Activated T-cell treated with anti-CD3 and anti-CD28 coated beads for 48 hours (primary cell): ENCODE measurements at regions not wholly inside any gene's neighbourhood (a gene's known extent, or its start where the extent isn't known, plus 50 kb on each side); places are given as distances from the start of the nearest gene placed in this dataset.
"Not testable (repeated sequence)": the region's sequence is repeated elsewhere in the genome, so short reads cannot be mapped to it uniquely, and the experiment has no call there.

Source experiments
- DNase-seq: peaks from one replicate; pipeline ENCODE4 v3.0.0-alpha.2; 2020; ENCODE audit warnings: low read depth

DNA sequence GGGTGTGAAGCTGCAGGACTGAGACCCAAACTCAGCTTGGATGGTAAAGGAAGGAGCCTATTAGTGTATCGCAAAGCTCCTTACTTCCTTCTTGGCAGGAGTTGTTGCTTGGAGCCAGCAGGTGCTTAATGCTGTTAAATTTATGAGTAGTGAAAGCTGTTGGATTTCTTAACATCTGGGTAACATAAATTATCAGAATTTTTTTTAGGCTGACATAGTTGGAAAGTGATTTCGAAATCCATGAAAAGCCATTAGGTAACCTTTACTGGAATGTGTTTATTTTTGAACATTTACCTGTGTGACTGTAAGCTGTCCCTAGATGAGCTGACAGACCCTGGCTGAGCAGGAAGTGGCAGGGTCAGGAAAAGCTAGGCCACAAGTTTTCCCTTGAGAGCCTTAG, 470.4 kb upstream of the SLC35B3 start:
- DNase-seq: no peak

DNA sequence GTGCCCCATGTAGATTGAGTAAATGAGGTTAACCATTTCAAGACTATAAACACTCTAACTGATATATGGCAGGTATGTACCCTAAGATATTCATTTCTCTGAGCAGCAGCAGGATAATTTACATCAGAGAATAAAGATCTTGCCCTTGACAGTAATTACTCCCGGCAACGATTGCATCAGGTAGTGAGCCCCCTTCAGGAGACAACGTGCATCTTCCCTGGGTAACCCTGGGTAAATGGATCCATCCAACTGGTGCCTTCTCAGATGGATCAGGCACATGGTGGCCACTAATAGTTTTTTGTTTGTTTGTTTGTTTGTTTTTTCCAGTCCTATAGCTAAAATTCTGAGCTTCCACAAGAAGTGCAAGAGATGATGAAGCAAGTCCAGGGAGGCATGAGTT, 469.4 kb upstream of the SLC35B3 start:
- DNase-seq: no peak

DNA sequence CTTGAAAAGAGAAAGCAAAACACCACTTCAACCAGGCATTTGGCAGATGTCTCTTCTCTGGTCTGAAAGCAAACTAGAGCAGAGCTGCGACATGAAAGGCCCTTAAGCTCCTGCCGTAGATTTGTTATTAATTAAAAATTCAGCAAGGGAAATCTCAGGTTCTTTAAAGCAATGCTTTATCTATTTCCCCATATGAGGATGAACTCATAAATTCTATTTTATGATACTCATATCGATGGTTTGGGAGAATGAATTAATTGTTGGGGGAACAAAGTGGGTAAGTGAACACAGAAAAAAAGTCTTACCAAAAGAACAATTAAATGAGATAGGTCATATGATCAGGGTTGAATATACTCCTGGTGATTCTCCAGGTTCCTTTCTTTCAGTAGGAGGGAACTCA, 464.7 kb upstream of the SLC35B3 start:
- no peak for DNase-seq

DNA sequence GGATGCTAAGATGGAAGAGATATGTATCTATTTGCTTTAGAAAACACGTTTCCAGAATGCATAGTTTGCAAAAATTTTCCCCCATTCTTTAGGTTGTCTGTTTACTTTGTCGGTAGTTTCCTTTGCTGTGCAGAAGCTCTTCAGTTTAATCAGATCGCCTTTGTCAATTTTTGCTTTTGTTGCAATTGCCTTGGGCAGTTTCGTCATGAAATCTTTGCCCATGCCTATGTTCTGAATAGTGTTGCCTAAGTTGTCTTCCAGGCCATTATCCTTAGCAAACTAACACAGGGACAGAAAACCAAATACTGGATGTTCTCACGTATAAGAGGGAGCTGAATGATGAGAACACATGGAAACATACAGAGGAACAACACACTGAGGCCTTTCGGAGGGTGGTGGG, 454.2 kb upstream of the SLC35B3 start:
- DNase-seq: no peak

DNA sequence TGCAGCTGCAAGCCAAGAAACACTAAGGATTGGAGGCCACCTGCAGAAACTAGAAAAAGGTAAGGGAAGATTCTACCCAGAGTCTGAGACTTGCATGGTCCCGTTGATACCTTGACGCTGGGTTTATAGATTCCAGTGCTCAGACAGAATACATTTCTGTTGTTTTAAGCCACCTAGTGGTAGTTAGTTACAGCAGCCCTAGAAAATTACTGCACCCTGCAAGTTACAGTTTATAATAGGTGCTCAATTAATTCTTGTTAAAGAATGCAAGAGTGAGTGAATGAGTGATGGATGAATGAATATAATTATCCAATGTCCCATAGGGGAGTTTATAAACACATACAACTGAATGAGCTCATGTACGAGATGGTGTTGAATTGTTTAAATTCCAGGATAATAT, 453.1 kb upstream of the SLC35B3 start:
- DNase-seq: no peak

DNA sequence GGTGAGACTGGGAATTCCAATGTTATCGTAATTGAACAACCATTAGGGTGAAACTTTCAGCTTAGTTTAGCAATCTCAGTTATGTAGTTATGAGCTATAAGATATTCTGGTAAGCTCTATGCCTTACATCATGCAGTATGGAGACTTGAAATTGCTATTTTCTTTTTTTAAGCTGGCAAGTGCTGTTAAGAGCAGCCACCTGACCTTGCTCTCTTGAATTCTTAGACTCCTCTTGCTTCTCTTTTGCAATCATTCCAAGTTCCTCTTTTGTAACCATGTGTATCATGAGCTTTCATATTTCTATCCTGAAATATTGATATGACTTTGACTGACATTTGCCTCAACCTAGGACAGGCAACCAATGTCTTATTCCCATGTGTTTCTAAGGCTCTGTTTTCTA, 446.3 kb upstream of the SLC35B3 start:
- no peak for DNase-seq

DNA sequence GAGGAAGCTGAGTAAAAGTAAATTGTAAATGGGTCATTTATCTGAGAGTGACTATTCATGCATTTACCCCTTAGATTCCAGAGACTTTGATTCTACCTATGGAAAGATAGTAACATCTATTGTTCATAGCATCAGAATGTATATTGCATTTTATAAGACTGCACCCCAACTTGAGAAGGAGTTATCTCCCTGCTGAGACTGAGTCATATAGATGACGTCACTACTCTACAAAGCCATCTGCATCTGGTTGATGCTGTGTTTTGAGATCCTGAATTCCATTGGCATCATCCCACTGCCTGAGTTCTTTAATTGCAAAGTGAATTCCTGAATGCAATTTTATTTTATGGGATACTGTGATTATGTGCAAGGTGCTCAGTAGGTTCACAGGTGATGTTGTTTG, 444.0 kb upstream of the SLC35B3 start:
- no peak for DNase-seq

DNA sequence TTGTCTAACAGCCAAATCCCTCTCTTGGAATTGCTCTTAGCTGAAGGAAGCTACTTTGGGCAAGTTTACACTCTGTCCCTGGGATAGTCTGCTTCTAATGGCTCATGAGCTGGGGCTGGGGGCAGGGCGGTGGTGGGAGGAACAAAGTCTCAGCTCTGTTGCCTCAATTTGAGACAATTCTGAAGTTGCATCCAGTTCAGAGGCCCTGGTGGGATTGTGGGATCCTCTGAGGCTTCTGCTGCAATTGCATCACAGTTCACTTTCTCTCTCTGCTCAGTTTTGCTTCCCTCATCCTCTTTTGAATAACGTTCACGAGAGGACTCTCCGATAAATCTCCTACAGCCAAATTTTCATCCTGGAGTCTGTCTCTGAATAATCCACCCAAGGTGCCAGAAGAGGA, 440.6 kb upstream of the SLC35B3 start:
- DNase-seq: no peak

DNA sequence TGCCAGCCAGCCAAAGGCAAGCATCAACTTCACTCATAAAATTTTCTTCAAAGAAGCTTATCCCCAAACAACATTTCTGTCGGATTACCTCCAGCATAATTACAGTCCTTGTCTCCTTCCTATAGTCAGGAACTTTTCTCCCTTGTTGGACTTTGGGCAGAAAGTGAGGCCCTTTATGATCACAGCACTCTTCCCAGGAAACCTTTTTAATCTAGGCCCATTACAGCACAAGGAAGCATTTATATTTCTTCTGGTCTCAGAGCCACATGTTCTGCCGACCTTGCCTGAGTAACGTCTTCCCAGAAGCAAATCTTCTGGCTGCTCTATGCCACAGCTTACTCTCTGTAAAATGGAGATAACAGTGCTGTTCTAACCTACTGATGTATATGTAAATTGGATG, 437.2 kb upstream of the SLC35B3 start:
- DNase-seq: no peak

DNA sequence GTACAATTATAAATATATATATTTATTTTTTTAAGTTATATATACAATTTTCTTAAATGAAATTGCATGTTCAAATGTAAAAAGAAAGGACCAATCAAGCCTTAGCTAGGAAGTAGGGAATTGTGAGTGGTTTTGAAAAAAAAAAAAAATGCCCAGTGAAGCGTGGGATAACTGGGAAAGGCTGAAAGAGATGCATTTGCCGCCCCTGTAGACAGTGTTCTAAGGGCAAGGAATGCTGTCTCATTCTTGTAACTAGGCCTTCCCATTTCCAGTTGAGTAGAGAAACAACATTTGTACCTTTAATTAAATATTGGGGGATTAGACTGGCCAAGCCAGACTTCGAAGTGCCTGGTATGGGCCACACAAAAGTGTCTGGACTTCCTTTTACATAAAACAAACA, 430.1 kb upstream of the SLC35B3 start:
- no peak for DNase-seq

DNA sequence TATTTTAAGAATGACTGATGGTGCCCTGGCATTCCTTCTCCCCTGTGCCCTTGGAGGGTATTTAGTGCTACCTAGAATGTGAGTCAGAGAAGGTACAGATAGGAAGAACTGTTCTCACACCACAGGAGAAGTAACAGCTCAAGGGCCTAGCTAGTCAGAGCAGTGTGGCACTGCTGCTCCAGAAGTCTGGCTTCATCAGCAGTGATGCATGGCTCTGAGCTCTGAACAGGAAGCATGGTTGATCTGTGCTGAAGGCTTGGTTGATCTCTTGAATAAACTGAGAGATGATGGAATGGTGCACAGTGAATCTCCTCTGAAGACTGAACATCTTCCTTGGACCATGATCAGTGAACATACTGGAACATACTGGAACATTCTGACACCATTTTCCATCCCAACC, 425.3 kb upstream of the SLC35B3 start:
- no peak for DNase-seq

DNA sequence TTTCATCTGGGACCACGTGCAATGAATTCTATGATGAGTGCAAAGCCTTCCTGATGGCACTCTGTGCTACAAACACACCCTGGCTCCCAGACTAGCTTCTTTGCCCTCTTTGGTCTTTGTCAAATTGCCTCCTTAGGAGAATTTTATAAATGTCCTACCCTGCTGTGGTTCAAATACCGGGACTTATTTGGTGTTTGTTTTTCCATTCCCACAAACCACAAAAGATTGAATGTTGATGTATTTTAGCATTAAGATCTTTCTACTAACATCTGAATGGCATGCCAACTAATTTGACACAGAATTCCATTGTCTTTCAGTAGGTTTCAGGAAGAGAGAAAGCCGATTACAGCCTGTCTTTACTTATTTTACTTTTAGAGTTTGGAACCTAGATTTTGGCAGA, 424.2 kb upstream of the SLC35B3 start:
- DNase-seq: no peak

DNA sequence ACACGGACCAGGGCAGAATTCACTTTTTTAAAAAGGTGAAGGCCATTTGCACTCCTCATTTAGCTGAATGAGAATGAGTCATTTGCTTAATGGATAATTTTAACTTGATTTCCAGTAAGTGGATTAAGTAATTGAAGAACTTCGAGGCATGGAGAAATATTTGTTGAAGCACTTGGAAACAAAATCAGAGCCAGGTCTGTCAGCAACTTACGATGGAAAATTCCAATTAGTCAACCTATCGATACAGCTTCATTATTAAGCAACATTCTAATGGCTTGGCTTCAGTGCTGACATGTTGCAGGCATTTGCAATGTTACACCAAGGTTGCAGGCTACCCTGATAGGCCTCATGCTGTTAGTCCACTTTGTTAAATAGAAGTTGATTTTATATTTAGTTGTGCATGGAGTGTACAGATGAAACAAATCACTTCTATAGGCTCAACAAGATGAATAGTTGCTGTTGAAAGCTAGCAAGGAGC, 423.5 kb upstream of the SLC35B3 start:
- DNase-seq: no peak

DNA sequence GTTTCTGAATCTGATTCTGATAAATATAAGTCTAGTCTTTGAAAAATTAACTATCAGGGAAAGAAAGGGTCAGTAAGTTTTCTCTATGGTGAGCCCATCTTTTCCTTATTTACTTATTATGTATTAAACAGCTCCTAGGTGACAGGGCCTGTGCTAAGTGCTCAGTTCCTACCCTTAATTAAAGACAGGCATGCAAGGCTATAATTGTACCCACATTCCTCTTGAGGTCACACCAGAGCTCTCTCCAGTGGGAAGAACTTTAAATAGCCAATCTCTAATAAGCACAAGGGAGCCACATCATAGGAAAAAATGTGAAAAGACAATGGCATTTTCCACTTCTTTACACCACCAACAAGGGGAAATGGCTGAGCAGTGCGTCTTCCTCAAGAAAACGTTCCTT, 421.8 kb upstream of the SLC35B3 start:
- no peak for DNase-seq

DNA sequence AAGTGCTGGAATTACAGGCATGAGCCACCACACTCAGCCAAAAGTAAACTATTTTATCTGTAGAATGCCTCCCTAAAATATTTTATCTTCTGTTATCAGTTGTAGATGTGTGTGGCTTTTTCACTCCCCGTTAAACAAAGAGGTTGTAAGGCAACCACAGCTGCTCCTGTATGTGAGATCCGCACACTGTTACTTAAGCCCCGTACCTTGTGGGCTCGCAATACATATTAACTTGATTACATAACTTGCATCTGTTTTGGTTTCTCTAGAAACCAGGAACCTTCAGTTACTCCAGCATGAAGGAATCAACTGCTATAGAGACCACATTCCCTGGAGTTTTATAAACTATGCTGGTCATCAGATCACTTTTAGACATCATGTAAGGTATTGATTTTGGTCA, 420.1 kb upstream of the SLC35B3 start:
- no peak for DNase-seq

DNA sequence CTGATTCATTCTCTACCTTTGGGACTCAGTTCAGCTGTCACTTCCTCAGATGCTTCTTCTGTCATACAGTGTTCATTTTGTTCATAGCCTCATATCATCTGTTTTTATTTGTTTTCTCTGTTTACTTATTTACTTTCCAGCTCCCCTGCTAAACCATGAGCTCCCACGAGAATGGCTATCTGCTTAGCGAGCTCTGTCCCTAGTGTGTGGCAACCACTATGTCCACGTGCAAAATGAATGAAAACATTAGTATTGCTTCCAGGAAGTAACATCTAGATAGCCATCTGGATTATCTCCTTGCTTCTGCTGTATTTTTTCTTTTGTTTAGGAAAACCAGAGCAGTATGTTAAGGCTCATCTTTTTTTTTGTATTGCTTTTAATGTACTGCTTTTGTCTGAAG, 417.0 kb upstream of the SLC35B3 start:
- no peak for DNase-seq

DNA sequence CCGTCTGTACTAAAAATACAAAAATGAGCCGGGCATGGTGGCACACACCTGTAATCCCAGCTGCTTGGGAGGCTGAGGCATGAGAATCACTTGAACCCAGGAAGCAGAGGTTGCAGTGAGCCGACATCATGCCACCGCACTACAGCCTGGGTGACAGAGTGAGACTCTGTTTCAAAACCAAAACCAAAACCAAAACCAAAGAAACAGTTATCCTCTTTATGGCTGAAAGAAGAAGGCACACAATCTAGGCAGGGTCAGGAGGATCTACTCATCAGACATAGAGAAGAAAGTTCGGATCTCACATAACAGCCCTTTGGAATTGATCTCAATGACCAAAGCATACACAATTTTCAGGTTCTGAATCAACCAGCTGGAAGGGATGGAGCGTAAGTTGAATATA, 411.3 kb upstream of the SLC35B3 start:
- DNase-seq: not testable (repeated sequence)

DNA sequence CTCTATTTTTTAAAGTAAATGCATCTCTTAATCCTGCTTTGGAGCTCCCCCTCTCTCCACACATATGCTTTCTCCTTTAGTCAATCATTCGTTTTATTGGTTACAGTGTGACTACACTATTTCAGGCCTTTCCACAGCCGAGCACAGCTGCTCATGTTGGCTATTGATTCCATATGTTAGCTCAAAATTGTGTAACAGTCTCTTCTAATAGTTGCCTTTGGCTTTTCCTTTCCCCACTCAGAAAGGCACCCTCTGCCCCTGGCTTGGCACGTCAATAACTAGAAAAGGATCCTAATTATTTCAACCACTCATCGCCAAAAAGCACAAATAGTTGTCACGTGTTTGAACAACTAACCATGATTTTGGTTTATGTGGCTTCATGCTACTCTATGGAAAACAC, 410.3 kb upstream of the SLC35B3 start:
- no peak for DNase-seq

DNA sequence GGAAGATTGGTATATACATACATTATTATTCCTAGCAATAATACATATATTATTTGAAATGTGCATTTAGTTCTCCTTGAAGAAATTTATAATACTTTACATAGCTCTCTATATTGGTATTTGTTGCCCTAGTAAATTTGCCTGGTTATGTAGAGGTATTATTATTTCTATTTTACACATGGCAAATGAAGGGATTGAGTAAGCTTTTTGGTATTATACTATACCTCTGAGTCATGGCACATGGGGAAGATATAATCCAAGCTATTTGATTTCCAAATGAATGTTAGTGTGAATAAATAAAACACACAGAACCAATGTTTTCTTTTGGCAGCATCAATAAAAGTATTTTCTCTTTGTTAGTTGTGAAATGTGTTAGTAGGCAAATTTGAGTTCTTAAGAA, 409.6 kb upstream of the SLC35B3 start:
- DNase-seq: no peak

DNA sequence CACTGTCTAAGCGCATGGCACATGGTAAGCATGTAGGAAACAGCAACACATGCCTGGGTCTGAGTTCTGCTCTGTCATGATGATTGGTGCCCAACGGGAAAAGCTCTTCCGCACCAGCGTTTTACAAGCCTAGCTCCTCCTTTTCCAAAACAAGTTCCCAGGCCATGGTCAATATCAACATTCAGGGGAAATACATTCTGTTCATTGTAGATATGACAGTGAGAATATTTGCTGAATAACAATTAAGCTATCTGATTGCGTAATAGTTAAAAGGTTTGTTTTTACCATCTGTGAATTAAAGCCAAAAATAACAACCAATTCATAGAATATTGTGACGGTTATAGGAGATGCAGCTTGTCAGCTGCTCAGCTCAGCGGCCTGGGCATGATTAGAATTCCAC, 404.3 kb upstream of the SLC35B3 start:
- no peak for DNase-seq

DNA sequence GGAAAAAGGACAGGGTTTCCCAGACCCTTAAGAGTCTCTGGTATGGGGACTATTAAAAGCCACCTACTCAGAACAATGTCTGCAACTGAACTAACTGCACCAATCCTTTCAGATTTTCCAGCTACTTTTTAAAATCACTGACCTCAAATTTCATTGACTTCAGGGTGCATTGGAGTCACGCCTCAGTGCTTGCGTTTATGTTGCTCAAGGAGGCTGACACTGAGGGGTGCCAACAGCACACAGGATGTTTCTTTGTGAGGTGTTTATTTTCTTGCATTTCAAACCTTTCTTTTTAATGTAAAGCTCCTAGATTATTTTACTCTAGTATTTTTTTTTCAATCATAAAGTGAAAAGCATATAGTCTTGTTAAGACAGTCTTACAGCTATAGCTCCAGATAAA, 402.0 kb upstream of the SLC35B3 start:
- DNase-seq: no peak

DNA sequence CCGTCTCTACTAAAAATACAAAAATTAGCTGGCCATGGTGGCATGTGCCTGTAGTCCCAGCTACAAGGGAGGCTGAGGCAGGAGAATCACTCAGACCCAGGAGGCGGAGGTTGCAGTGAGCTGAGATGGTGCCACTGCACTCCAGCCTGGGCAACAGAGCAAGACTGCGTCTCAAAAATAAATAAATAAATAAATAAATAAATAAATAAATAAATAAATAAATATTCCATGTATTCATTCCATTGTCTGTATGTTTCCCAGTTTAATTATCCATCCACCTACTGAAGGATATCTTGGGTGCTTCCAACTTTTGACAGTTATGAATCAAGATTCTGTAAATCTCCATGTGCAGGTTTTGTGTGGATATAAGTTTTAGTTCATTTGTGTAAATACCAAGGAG, 397.4 kb upstream of the SLC35B3 start:
- not testable (repeated sequence) for DNase-seq

DNA sequence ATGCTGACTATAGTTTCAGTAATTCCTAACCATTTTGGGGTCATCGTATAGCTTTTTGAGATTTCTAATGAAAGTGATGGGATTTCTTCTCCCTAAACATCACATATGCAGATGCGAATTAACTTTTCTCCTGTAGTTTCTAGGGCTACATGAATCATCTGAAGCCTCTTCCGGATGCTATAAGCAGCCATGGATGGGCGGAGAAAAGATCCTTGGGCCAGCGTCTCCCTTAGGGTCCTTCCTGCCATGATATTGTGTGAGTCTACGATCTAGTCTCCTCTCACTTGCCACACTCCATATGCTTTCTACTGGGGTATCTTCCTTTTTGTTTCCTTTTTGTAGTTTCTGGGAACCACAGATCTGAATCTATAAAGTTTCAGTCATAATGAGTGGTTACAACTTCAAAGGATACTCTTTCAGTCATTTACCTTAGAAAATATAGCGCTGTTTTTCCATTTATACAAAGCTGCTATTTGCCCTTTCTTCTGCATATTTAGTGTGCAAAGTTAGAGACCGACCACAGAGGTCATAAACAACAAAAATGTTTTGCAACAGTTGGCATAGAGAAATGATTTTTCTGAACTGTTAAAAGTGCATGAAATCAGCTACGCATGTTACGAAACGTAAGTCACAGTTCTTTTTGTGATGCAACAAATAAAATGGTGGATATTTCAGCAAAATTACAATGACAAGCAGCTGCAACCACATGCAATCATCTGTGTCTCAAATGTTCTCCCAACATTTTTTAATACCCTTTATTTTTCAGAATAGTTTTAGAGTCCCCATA, 396.2 kb upstream of the SLC35B3 start:
- no peak for DNase-seq

DNA sequence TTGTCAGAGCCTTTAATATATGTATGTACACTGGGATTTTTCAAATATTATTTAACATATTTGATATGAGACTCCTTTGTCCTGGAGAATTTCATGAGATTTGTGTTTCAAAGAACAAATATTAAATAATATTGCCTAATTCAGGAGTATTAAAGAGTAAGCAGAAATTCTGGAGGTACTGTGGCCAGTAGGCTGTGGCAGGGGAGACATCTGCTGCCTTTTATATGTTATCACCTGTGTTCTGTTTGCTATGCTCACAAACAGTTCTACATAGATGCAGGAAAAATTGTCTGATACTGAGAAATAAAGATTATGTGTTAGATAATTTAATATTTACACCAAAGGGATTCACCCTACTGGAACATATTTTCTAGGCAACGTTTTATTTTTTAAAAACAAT, 395.4 kb upstream of the SLC35B3 start:
- no peak for DNase-seq

DNA sequence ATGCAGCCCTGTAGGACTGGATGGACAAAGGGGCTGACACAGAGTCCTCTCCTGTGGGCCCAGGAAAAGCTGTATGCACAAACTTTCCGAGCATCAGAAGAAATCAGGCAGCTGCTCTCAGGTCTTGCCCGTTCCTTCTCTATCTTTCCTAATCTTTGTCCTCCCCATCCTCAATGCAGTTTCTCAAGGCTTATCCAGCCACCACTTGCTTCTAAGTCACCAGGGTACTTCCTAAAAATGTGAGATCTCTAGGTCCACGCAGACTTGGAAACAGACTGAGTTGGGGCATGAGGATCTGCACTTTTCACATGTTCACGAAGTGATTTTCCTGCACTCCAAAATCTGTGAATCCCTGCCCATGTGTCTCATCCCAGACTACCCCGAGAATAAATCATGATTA, 394.5 kb upstream of the SLC35B3 start:
- DNase-seq: no peak
